Pons (tissue), 1 donor: ENCODE measurements at regions not wholly inside any gene's neighbourhood (a gene's known extent, or its start where the extent isn't known, plus 50 kb on each side); places are given as distances from the start of the nearest gene placed in this dataset.

Experiments
- DNase-seq: peaks from one replicate; pipeline ENCODE4 v3.0.0-alpha.2; 2016; ENCODE audit warnings: low spot score

- no peak for DNase-seq
Measured at GRCh38 chr3:144626835-144627234, 655.2 kb downstream of the DIPK2A start.

GRCh38 chr3:144629381-144629780, 657.8 kb downstream of the DIPK2A start:
- no peak for DNase-seq

- DNase-seq = no peak
Measured at GRCh38 chr3:144636833-144637232, 665.2 kb downstream of the DIPK2A start.

GRCh38 chr3:144638009-144638408, 666.4 kb downstream of the DIPK2A start:
- no peak for DNase-seq

GRCh38 chr3:144643771-144644198, 672.2 kb downstream of the DIPK2A start:
- peak; percentile 78 for DNase-seq

- no peak for DNase-seq
Measured at GRCh38 chr3:144645300-144645699, 673.7 kb downstream of the DIPK2A start.

- no peak for DNase-seq
Measured at GRCh38 chr3:144650380-144650779, 678.8 kb downstream of the DIPK2A start.

- no peak for DNase-seq
Measured at GRCh38 chr3:144652573-144652972, 681.0 kb downstream of the DIPK2A start.

GRCh38 chr3:144655423-144655822, 683.8 kb downstream of the DIPK2A start:
- no peak for DNase-seq

GRCh38 chr3:144660186-144660585, 688.6 kb downstream of the DIPK2A start:
- peak; percentile 49 for DNase-seq

GRCh38 chr3:144662729-144663128, 691.1 kb downstream of the DIPK2A start:
- peak; percentile 40 for DNase-seq

- DNase-seq = peak; percentile 98
Measured at GRCh38 chr3:144663456-144664436, 692.1 kb downstream of the DIPK2A start.

GRCh38 chr3:144665567-144666053, 694.0 kb downstream of the DIPK2A start:
- DNase-seq = no peak

GRCh38 chr3:144670571-144670970, 698.9 kb downstream of the DIPK2A start:
- DNase-seq = no peak

GRCh38 chr3:144677103-144677502, 705.5 kb downstream of the DIPK2A start:
- no peak for DNase-seq

GRCh38 chr3:144683065-144683464, 711.4 kb downstream of the DIPK2A start:
- no peak for DNase-seq

GRCh38 chr3:144687862-144688261, 716.2 kb downstream of the DIPK2A start:
- DNase-seq = no peak

GRCh38 chr3:144692488-144692887, 720.9 kb downstream of the DIPK2A start:
- no peak for DNase-seq

- no peak for DNase-seq
Measured at GRCh38 chr3:144708437-144708836, 736.8 kb downstream of the DIPK2A start.

GRCh38 chr3:144737281-144737680, 765.7 kb downstream of the DIPK2A start:
- DNase-seq = no peak

GRCh38 chr3:144743225-144743668, 771.6 kb downstream of the DIPK2A start:
- no peak for DNase-seq

- DNase-seq = no peak
Measured at GRCh38 chr3:144744473-144744872, 772.9 kb downstream of the DIPK2A start.

GRCh38 chr3:144746631-144747030, 775.0 kb downstream of the DIPK2A start:
- no peak for DNase-seq
